IMR-90 (cell line): ENCODE measurements at regions not wholly inside any gene's neighbourhood (a gene's known extent, or its start where the extent isn't known, plus 50 kb on each side); places are given as distances from the start of the nearest gene placed in this dataset.

ENCODE experiments used
- ATAC-seq: fragments of 200-7000 bp; cut with Tn5 transposase; 2 replicates; pipeline ENCODE4 v1.9.1; 2020; ENCODE audit warnings: low read depth, mild to moderate bottlenecking, moderate library complexity
- BruUV-seq: library from RNA; stranded (reverse); fragments of 400-500 nt; replicated peaks from 2 replicates; lab custom pipeline; 2021; lab: Mats Ljungman, UMichigan
- CTCF ChIA-PET: fragments of 300-600 bp; formaldehyde crosslinking; extraction: SDS; loops from one replicate; lab custom pipeline; 2021; ENCODE audit warnings: antibody characterized with exemption; lab: Yijun Ruan, JAX
- POLR2A ChIA-PET: fragments of 300-600 bp; sonication (Branson Sonifier 250); formaldehyde crosslinking; loops from one replicate; lab custom pipeline; 2022; ENCODE audit warnings: antibody characterized with exemption; ENCODE audit not compliant: unreplicated experiment; lab: Charles Lee
- DNase-seq: peaks from one replicate; pipeline ENCODE4 v3.0.0; 2013
- H2AFZ ChIP-seq: replicated peaks from 2 replicates; pipeline ENCODE3; 2013; ENCODE audit warnings: low read length, mild to moderate bottlenecking; ENCODE audit not compliant: poor library complexity
- H2AK5ac ChIP-seq: 2 replicates; pipeline ENCODE4 v1.6.1; 2013; ENCODE audit warnings: low read depth, low read length, inconsistent platforms
- H2AK9ac ChIP-seq: replicated peaks from 2 replicates; pipeline ENCODE3; 2013; ENCODE audit warnings: mild to moderate bottlenecking, low read depth, low read length, moderate library complexity; ENCODE audit not compliant: poor library complexity
- H2BK120ac ChIP-seq: 2 replicates; pipeline ENCODE4 v1.6.1; 2013; ENCODE audit warnings: low read depth, low read length, inconsistent platforms
- H2BK15ac ChIP-seq: 3 replicates; pipeline ENCODE4 v1.6.1; 2013; ENCODE audit warnings: low read depth, low read length, inconsistent platforms
- H2BK20ac ChIP-seq: 2 replicates; pipeline ENCODE4 v1.6.1; 2013; ENCODE audit warnings: low read depth, mild to moderate bottlenecking, inconsistent platforms, low read length, moderate library complexity
- H2BK5ac ChIP-seq: 2 replicates; pipeline ENCODE4 v1.6.1; 2013; ENCODE audit warnings: mild to moderate bottlenecking, low read depth, low read length, inconsistent platforms; ENCODE audit not compliant: poor library complexity, severe bottlenecking
- H3K14ac ChIP-seq: replicated peaks from 2 replicates; pipeline ENCODE4 v1.6.1; 2013; ENCODE audit warnings: low read depth, low read length, inconsistent platforms
- H3K18ac ChIP-seq: 2 replicates; pipeline ENCODE4 v1.6.1; 2013; ENCODE audit warnings: low read depth, low read length, control low read depth
- H3K23ac ChIP-seq: 2 replicates; pipeline ENCODE4 v1.6.1; 2013; ENCODE audit warnings: low read depth, low read length, inconsistent platforms
- H3K27ac ChIP-seq: 2 replicates; pipeline ENCODE4 v1.5.1; 2013; ENCODE audit warnings: mild to moderate bottlenecking, control low read depth, low read length; ENCODE audit not compliant: insufficient read depth
- H3K27me3 ChIP-seq: 2 replicates; pipeline ENCODE4 v1.6.1; 2013; ENCODE audit warnings: low read length; ENCODE audit not compliant: control insufficient read depth, insufficient read depth
- H3K36me3 ChIP-seq: 2 replicates; pipeline ENCODE4 v1.6.1; 2013; ENCODE audit warnings: low read length, mixed read lengths; ENCODE audit not compliant: control insufficient read depth, insufficient read depth
- H3K4ac ChIP-seq: 2 replicates; pipeline ENCODE4 v1.6.1; 2013; ENCODE audit warnings: low read depth, low read length, inconsistent platforms
- H3K4me1 ChIP-seq: 2 replicates; pipeline ENCODE4 v1.6.1; 2013; ENCODE audit warnings: low read length, mixed read lengths; ENCODE audit not compliant: control insufficient read depth, insufficient read depth
- H3K4me2 ChIP-seq: 2 replicates; pipeline ENCODE4 v1.6.1; 2013; ENCODE audit warnings: low read depth, mild to moderate bottlenecking, control low read depth, low read length, moderate library complexity
- H3K4me3 ChIP-seq: 2 replicates; pipeline ENCODE4 v1.5.1; 2013; ENCODE audit warnings: low read depth, mild to moderate bottlenecking, control low read depth, low read length, moderate library complexity; ENCODE audit not compliant: insufficient read depth
- H3K56ac ChIP-seq: 2 replicates; pipeline ENCODE4 v1.6.1; 2013; ENCODE audit warnings: low read length, inconsistent platforms; ENCODE audit not compliant: insufficient read depth; ENCODE audit errors: extremely low read depth
- H3K79me1 ChIP-seq, 2 experiments: 2 replicates each; pipeline ENCODE4 v1.6.1; 2013; ENCODE audit warnings: low read length in 2 of 2, inconsistent platforms in 1 of 2, low read depth in 1 of 2
- H3K9ac ChIP-seq: 2 replicates; pipeline ENCODE4 v1.6.1; 2013; ENCODE audit warnings: low read depth, low read length, control low read depth
- H3K9me1 ChIP-seq: 2 replicates; pipeline ENCODE4 v1.6.1; 2013; ENCODE audit warnings: low read length, inconsistent platforms; ENCODE audit not compliant: insufficient read depth
- H3K9me3 ChIP-seq: 2 replicates; pipeline ENCODE4 v1.6.1; 2013; ENCODE audit warnings: low read length; ENCODE audit not compliant: control insufficient read depth, insufficient read depth
- H4K20me1 ChIP-seq: 2 replicates; pipeline ENCODE4 v1.6.1; 2013; ENCODE audit warnings: low read length, inconsistent platforms; ENCODE audit not compliant: insufficient read depth
- H4K5ac ChIP-seq: 2 replicates; pipeline ENCODE4 v1.6.1; 2013; ENCODE audit warnings: mild to moderate bottlenecking, low read depth, low read length, control low read depth
- H4K8ac ChIP-seq, 2 experiments: 2 replicates each; pipeline ENCODE4 v1.6.1; 2013; ENCODE audit warnings: low read depth in 2 of 2, low read length in 2 of 2, control low read depth in 1 of 2, inconsistent platforms in 1 of 2
- H4K91ac ChIP-seq: 2 replicates; pipeline ENCODE4 v1.6.1; 2013; ENCODE audit warnings: low read depth, low read length, inconsistent platforms; ENCODE audit not compliant: insufficient read depth
- MAZ ChIP-seq: IDR thresholded peaks from 2 replicates; pipeline ENCODE4 v1.6.1; 2012; ENCODE audit warnings: low read depth, mild to moderate bottlenecking, low read length, improper control_type of control experiment, moderate library complexity, borderline replicate concordance
- RAD21 ChIP-seq: IDR thresholded peaks from 2 replicates; pipeline ENCODE4 v1.6.1; 2012; ENCODE audit warnings: low read length, improper control_type of control experiment
- WGBS, 2 experiments: methylation state at CpG; one replicate each; pipeline versions ENCODE4 v1.1.5 to v1.1.7; 2013; ENCODE audit warnings: missing lambda C conversion rate in 2 of 2; ENCODE audit not compliant: insufficient read length in 1 of 2; ENCODE audit errors: extremely low coverage in 2 of 2; 5-methylcytosine and 5-hydroxymethylcytosine counted together
- dilution Hi-C: fragments of 300-500 bp; cut with HindIII; formaldehyde crosslinking; loops from one replicate; pipeline ENCODE4 v1.14.3; 2018; ENCODE audit warnings: low sequenced_read_pairs; ENCODE audit not compliant: unreplicated experiment
- in situ Hi-C: fragments of 300-500 bp; cut with MboI; formaldehyde crosslinking; loops from 3 replicates; pipeline ENCODE4 v1.14.3; 2019; ENCODE audit warnings: low sequenced_read_pairs, inconsistent platforms, mixed read lengths
- intact Hi-C: fragments of 100-400 bp; cut with micrococcal nuclease; formaldehyde crosslinking; loops from 2 replicates; pipeline ENCODE4 v1.10.0; 2022
- TF ChIP-seq, protein P1 (sequence below): fragments of 150-350 bp; IDR thresholded peaks from 2 replicates; pipeline ENCODE4 v1.6.1; 2016; ENCODE audit warnings: low read depth, mild to moderate bottlenecking, low read length, moderate library complexity, borderline replicate concordance

DNA sequence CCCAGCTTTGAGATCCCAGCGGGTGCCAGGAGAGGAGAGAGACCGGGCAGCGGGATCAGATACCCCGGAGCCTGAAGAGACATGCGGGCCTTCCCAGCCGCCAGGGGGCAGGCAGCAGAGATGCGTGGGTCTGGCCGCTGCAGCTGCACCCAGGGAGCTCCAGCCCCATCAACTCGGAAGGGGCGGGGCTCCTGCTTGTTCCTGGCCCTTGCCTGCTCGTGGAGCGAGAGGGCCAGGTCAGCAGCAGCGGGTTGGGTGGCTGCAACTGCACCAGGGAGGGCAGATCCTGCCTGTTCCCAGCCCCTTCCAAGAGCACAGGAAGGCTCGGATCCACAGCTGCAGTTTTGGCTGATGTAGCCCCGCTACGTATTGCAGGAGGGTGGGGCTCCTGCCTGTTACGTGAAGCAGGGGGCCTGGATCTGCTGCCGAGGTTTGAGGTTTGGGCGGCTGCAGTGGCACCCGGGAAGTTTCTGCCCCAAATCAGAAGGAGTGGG is 532.8 kb downstream of the RFPL4B start (continued):
- TF ChIP-seq, protein P1, sequence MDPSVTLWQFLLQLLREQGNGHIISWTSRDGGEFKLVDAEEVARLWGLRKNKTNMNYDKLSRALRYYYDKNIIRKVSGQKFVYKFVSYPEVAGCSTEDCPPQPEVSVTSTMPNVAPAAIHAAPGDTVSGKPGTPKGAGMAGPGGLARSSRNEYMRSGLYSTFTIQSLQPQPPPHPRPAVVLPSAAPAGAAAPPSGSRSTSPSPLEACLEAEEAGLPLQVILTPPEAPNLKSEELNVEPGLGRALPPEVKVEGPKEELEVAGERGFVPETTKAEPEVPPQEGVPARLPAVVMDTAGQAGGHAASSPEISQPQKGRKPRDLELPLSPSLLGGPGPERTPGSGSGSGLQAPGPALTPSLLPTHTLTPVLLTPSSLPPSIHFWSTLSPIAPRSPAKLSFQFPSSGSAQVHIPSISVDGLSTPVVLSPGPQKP: no peak

GRCh38 chr6:112881027-112881426 is 533.9 kb downstream of the RFPL4B start:
- Histone ChIP-seq H3K9me3 (no peaks in the 10 kb centered on the region), H2BK5ac (peak overlapping the region; percentile 40), H2BK20ac (no peak overlapping the region), H3K4me1 (peaks cover 11% of the 10 kb centered on the region), H3K27ac (no peak overlapping the region), H3K27me3 (no peaks in the 10 kb centered on the region), H4K8ac (peak overlapping the region; percentile 51 to 61; a peak in 2 of 4 replicates), H3K56ac (no peak overlapping the region), H2BK15ac (peak overlapping the region; percentile 73; the same call in 1 of the 3 replicates), H3K9ac (no peak overlapping the region), H3K79me1 (no peaks in the 10 kb centered on the region), H2AK5ac (no peak overlapping the region), H3K18ac (0 out of 2 replicates have a peak overlapping the region, but pooled peaks have one; percentile 22), H2AFZ (no peak overlapping the region), H3K4me2 (no peak overlapping the region; the same call in 1 of the 2 replicates), H4K91ac (no peak overlapping the region; the same call in 1 of the 2 replicates), H3K36me3 (no peaks in the 10 kb centered on the region), H3K4me3 (no peak overlapping the region), H3K23ac (no peak overlapping the region), H4K5ac (no peak overlapping the region), H2AK9ac (no peak overlapping the region), H4K20me1 (no peaks in the 10 kb centered on the region), H3K14ac (no peak overlapping the region), H3K9me1 (peaks cover 7% of the 10 kb centered on the region), H3K4ac (no peak overlapping the region), H2BK120ac (peak overlapping the region; percentile 62)
- WGBS, 2 experiments: 20% methylated on average over 1 of the region's 3 CpGs; no CpG with 5 or more reads in 1 of the 2 experiments
- in situ Hi-C loops (no loop called here), intact Hi-C loops (loop anchor here (10.0 kb wide), 1 partner anchor 534 kb away; no protein-coding TSS in a partner anchor), dilution Hi-C loops (no loop called here)
- POLR2A ChIA-PET: no interaction called here
- peak; percentile 80 for DNase-seq
- no peak for TF ChIP-seq MAZ
- peak; percentile 17; the same call in 1 of the 2 replicates for TF ChIP-seq RAD21
- peak; percentile 27 for ATAC-seq
- BruUV-seq: no TSS peak
- CTCF ChIA-PET: interaction anchor here (1.0 kb wide), 1 partner anchor 24 kb away, joined by 3 read pairs; no protein-coding TSS in a partner anchor
